HuH-7 (cell line): ENCODE measurements at regions not wholly inside any gene's neighbourhood (a gene's known extent, or its start where the extent isn't known, plus 50 kb on each side); places are given as distances from the start of the nearest gene placed in this dataset.

Source experiments
- DNase-seq: peaks from one replicate; pipeline ENCODE4 v3.0.0; 2011; ENCODE audit warnings: low spot score

- DNase-seq, result no peak
Observed at GRCh38 chr4:110886856-110887255, 264.0 kb upstream of the PITX2 start.

DNA sequence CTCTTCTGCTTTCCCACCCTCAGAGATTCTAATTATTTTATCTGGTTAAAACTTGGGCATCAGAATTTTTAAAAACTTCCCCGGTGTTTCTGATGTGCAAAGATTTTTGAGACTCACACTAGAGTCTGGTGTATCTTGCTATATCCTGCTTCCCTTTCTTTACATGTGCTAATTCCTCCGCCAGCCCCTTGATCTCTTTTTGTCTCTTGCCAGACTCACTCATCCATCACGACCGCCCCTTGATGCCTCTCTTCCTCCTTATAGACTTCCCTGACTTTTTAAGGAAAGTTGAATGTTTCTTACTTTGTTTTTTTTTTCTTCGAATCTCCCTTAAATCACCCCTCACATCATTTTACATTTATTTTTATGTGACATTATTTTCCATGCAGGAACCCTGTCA lies 274.9 kb upstream of the PITX2 start:
- DNase-seq, result no peak

DNA sequence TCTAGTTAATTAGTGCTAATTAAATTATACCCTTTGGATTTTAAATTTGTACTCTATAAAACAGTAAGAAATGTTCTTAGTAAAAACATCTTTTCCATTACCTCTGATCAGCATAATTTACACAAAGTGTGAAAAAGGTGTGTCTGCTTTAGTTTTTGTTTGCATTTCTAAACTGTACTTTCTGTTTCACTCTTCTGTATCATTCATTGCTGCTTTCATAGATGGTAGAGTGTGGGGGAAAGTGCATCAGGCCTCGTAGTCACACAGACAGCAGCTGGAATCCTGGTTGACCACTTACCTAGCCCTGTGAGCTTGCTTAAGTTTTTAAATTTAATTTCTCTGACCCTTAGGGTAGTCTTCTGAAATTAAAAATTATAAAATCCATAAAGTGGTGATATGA lies 275.4 kb upstream of the PITX2 start:
- no peak for DNase-seq

DNA sequence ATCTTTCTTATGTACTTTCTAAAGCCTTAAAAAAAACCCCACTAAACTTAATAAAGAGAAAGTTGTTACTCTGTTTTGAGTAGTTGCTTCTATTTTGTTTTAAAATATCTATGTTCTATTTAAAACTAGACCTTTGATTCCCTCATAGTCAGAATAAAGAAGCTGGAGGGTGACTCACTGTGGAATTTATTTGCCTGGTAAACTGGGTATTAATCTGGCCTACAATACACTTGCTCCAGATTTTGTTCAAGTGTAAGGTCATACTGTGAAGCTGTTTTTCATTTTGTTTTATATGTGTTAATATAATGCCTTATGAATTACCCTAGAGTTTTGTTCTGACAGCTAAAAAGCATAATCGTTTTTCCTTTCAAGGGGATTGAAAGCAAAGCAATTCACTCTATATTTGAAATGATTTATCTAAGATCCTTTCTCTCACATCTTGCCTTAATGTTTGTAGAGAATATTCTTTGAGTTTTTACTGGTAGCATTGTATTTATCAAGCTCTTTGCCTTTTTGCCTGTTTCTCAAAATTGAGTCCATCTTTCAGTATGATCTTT lies 277.4 kb upstream of the PITX2 start:
- no peak for DNase-seq

- DNase-seq, result no peak
Observed at GRCh38 chr4:110902500-110902899, 279.6 kb upstream of the PITX2 start.

DNA sequence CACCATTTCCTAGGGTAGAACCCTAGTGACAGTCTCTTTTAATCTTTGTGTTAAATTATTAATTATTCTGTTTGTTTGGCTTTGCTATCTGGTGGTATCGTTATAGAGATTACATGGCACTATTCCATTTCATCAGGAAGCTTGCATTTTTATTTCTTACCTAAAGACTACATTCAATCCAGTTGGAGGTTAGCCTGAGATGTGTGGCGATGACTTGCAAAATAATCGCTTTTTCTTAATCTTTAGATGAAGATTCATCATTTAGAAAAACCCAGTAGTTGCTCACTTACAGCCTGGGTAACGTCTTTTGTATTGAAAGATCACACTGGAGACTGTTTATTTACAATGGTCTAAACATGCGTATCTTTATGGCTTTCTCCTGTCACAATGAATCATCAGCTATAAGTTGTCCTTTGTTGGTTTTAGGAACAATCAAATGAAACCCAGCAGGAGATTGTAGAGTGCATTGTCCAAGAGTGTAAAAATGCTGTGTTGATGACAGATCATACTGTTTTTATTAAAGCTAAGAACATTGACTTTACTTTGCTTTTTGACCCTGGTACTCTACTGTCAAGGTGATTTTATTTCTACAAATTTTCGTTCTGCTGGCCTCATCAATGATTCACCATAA lies 281.7 kb upstream of the PITX2 start:
- no peak for DNase-seq

- DNase-seq, result no peak
Observed at GRCh38 chr4:110905367-110905766, 282.5 kb upstream of the PITX2 start.

GRCh38 chr4:110907801-110908313 lies 285.0 kb upstream of the PITX2 start:
- DNase-seq, result no peak

- no peak for DNase-seq
Observed at GRCh38 chr4:110914791-110915190, 291.9 kb upstream of the PITX2 start.

DNA sequence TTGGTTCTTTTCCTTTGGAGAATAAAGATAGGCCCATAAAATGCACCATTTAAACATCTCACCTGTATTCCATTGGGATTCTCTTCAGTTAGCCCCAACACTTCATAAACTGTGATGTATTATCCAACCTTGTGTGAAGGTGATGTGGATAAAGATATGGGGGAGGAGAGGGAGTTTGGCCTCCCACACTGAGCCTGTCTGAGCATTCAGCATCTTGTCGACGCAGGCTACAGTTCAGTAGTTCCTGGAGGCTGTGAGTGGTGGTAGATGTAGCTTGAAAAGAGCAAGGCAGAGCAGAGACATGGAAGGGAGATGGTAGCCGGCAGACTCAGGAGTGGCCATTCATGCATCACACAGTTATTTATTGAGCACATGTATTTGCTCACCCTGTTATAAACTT lies 292.4 kb upstream of the PITX2 start:
- no peak for DNase-seq

DNA sequence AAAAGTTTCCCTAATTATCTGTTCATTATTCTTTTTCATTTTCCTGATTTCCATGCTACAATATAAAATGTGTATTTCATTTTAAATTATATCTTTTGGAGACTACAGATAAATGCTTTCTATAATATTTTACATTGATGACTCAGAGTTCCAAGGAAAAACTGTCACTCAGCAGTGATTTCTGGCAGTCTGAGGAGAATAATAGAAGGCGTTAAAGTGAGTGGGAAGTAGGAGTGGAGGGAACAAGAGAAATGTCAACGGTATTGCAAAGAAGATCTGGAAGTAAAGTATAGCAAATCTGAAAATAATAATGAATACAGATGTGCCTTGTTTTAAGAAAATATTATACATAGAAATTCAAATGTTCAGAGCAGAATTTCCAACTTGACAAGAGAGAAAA lies 293.6 kb upstream of the PITX2 start:
- DNase-seq, result no peak

DNA sequence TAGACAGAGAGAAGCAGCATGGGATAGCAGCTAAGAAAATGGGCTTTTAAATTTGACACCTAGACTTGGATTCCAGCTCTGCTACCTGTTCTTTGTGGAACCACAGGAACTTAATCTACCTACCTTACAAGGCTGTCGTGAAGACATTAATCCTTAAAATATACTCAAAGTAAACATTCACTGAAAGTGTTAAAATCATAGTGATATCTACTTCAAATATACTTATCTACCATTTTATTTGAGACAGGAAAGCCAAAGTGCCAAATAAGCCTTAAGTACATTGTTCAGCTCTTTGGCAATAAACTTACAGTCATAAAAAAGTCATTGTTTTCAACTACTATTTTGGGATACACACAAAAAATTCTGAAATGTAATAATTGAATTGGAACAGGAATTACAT lies 295.0 kb upstream of the PITX2 start:
- no peak for DNase-seq

DNA sequence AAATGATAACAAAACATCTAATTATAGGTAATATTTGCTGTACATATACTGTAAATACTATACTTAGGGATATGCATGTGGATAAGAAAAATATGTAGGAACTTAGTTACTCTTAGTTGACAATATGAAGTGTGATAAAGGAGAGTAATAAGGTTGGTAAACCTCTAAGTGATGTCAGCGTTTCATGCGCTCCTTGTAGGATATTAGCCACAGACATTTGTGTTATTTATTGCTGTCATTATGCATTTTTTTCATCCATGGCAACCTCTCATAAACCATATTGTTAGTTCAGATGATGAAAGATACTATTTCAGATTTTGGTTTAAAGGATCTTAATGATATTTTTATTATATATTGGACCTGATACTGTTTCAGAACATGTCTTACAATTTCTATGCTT lies 298.1 kb upstream of the PITX2 start:
- DNase-seq, result no peak

DNA sequence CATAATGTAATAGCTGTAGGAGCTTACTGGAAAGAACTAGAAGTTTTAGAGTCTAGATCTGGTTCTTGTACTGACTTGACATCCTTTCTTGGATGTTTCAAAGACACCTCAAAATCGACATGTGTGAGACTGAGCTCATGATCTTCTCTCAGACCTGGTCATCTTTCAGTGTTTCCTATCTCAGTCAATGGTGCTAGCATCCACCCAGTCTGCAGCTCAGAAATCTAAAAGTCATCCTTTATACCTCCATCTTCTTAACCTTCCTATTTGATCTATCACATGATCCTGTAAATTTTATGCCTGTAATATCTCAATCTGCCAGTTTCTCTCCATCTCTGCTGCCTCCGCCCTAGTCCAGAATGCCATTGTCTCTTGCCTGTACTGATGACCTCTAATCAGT lies 301.9 kb upstream of the PITX2 start:
- no peak for DNase-seq

GRCh38 chr4:110926841-110927400 lies 304.0 kb upstream of the PITX2 start:
- DNase-seq, result no peak

DNA sequence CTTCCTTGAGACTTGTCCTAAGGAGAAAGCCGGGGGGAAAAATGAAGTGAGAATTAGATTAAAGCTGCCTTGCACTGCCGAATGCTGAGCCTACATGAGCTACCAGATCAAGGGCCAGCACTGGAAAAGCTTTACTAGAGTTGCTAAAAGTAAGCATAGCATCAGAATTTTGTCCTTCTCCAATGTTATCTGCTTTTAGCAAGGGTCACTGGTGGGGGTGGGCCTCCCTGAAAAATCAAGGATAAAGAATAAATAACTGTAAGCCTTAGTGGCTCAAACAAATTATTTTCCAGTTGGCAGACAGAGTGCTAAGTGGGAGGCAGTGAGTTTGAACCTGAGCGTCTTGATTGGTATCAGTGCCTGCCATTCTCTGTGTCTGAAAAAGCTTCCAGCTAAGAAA lies 310.5 kb upstream of the PITX2 start:
- no peak for DNase-seq

GRCh38 chr4:110944501-110944900 lies 321.6 kb upstream of the PITX2 start:
- no peak for DNase-seq

DNA sequence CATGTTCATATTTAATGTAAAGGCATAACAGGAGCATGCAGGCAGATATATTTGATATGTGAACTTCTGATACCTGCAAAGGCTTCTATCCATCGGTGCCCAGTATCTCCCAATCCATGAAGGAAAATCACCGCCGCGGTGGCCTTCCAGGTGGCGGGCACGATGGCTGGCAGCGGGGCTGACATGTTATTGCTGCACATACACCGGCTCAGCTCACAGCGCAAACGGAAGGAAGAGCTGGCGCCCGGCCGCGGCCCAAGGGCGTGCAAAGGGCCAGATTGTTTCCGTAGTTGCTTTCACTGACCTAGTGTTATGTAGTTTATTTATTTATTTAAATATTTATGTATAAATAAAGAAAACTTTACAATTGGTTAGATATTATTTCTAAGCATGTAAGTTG lies 322.7 kb upstream of the PITX2 start:
- no peak for DNase-seq

DNA sequence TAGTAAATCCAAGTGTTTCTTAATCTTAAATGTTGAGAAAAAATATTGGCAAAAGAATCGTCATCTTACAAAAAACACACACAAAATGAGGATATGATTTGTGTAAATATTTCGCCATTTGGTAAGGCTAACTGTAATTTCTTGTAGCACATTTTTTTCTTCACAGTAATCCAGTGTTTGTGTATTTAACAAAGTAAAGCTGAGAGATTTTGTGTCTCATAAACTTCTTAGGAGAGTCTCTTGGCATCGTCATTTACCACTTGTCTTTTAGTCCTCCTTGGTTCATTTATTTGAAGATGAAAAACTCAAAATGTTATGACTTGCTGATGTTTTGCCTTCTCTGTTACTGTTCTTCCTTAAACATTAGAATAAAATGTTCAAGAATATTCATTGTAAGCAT lies 326.7 kb upstream of the PITX2 start:
- no peak for DNase-seq

DNA sequence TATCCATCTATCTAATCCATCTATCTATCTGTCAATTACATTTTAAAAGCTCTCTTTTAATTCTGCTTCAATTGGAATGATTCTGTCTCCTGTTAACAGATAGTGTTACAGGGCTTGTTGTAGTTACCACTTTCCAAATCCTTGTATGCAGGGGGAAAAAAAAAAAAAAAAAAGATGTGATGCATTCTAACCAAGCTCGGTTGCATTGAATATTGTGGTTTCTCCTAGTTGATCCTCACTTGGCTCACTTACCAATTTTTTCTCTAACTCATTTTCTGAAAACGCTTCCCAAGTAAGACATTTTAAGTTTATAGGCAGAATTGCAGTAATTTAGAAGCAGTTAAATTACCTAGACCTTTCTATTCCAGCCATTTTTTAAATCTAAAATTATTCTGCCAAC lies 327.9 kb upstream of the PITX2 start:
- DNase-seq, result no peak

GRCh38 chr4:110953191-110953590 lies 330.3 kb upstream of the PITX2 start:
- no peak for DNase-seq

- DNase-seq, result peak; percentile 1
Observed at GRCh38 chr4:110953898-110954297, 331.0 kb upstream of the PITX2 start.

DNA sequence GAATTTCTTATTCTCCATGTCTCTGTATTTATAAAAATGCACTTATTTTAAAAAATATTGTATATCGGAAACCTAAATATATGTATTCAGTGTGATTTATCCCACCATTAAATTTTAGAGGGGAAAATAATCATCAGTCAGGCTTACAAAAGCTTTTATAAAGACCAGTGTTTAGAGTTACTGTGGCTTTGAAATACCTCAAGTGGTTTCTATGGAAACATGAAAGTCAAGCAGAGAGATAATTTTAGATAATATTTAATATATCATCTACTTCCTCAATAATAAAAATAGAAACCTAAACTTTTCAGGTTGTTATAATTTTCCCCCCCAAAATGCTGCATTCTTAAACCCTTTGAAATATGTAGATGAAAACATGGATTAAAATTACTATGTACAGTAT lies 332.9 kb upstream of the PITX2 start:
- DNase-seq, result no peak

DNA sequence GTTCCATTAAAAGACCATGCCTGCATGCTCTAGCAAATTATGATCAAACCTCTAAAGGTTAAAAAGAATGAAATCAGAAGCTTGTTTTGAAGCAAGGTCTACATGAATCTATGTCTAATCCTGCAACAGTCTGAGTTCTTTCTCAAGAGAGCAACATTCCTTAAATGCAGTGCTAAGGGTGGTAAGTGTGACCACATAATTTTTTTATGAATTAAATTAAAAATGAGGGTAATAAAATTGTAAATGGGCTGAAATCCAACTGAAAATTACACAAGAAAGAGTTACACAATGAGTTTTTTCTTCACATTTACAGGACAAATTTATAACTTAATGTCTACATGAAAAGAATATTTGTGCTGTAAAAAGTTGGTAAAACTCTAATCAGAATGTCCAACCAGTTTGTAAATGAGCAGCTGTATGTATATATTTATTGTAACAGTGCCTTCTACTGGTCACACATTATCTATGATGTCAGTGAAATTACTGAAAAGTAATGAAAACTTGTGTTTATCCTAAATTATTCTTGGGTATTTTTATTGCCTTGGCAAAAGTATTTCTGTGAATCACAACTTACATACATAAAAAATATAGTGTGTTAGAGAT lies 336.3 kb upstream of the PITX2 start:
- DNase-seq, result no peak
